Activated naive CD4-positive, alpha-beta T cell treated with anti-CD3 and anti-CD28 coated beads for 36 hours (primary cell): ENCODE measurements at regions not wholly inside any gene's neighbourhood (a gene's known extent, or its start where the extent isn't known, plus 50 kb on each side); places are given as distances from the start of the nearest gene placed in this dataset.
"Not testable (repeated sequence)": the region's sequence is repeated elsewhere in the genome, so short reads cannot be mapped to it uniquely, and the experiment has no call there.

ENCODE experiments used
- CTCF ChIA-PET: fragments of 350-600 bp; sonication (Branson Sonifier 250); formaldehyde crosslinking; loops from one replicate; lab custom pipeline; 2021; ENCODE audit warnings: antibody characterized with exemption; lab: Charles Lee
- DNase-seq: peaks from one replicate; pipeline ENCODE4 v3.0.0-alpha.2; 2020
- H3K27ac Mint-ChIP-seq: one replicate; pipeline ENCODE4 v1.8.0; 2021; ENCODE audit warnings: mild to moderate bottlenecking, mixed read lengths
- H3K27me3 Mint-ChIP-seq: one replicate; pipeline ENCODE4 v1.8.0; 2021; ENCODE audit warnings: low read depth, mixed read lengths
- H3K36me3 Mint-ChIP-seq: one replicate; pipeline ENCODE4 v1.8.0; 2021; ENCODE audit warnings: low read depth, mixed read lengths
- H3K4me1 Mint-ChIP-seq: one replicate; pipeline ENCODE4 v1.8.0; 2021; ENCODE audit warnings: low read depth, mixed read lengths
- H3K4me3 Mint-ChIP-seq: one replicate; pipeline ENCODE4 v1.8.0; 2021; ENCODE audit warnings: mild to moderate bottlenecking, moderate library complexity, mixed read lengths
- H3K9me3 Mint-ChIP-seq: one replicate; pipeline ENCODE4 v1.8.0; 2021; ENCODE audit warnings: mixed read lengths
- intact Hi-C: fragments of 100-400 bp; cut with micrococcal nuclease; formaldehyde crosslinking; loops from one replicate; pipeline ENCODE4 v1.15.1; 2023

DNA sequence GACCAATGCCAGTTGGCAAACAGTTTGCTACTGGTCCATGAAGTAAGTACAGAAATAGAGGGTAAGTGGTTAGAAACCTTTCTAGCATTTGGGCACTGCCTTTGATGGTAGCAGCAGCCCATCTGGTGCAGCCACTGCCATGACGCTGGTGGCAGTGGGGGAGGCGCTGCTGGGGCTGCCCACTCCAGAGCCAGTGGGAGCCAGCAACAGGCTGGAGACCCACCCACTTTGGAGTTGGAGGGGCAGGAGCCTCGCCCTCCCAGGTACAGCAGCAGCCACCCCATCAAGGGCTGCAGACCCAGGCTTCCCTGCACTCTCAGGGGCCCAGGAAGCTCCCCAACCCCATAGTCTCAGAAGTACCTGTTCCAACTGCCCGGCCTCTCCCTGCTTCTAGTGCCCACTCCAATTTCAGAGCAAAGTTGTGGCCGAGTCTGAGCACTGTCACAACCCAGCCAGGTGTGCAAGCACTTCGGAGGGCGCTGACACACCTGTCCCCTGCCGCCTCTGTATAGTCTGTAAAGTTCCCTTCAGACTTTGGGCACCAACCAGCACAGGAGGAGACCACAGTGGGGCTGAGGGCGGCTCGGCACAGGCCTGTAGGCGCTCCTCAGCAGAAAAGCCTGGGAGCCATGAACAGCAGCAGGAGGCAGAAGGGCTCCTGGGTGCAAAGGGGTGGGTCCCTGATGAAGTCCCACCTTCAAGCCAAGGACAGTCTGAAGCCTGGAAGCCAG, 125.6 kb upstream of the CCDC150 start:
- no peak overlapping the region for H3K4me3 Mint-ChIP-seq
- H3K9me3 Mint-ChIP-seq, result no peaks in the 10 kb centered on the region
- CTCF ChIA-PET, result no interaction called here
- H3K27ac Mint-ChIP-seq, result no peak overlapping the region
- H3K27me3 Mint-ChIP-seq, result peaks cover 6% of the 10 kb centered on the region
- no peaks in the 10 kb centered on the region for H3K4me1 Mint-ChIP-seq
- H3K36me3 Mint-ChIP-seq, result no peaks in the 10 kb centered on the region
- DNase-seq, result no peak
- intact Hi-C loops, result no loop called here

DNA sequence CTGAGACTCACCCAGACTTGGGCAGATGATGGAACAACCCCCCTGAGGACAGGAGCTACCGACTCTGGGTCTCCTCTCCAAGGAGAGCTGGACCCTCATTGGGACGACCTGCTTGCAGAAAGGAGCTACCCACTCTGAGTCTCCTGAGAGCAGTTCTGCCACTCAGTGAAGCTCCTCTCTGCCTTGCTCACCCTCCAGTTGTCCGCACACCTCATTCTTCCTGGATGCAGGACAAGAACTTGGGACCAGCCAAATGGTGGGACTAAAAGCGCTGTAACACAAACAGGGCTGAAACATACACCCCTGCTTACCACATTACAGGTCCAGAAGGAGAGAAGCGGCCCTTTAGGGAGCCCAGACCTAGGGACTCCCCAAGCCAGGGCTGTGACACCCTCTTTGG, 124.9 kb upstream of the CCDC150 start:
- intact Hi-C loops, result no loop called here
- Mint-ChIP-seq H3K9me3 (no peaks in the 10 kb centered on the region), H3K27ac (no peak overlapping the region), H3K4me1 (no peaks in the 10 kb centered on the region), H3K36me3 (no peaks in the 10 kb centered on the region), H3K27me3 (peaks cover 6% of the 10 kb centered on the region), H3K4me3 (no peak overlapping the region)
- CTCF ChIA-PET, result no interaction called here
- DNase-seq, result no peak

DNA sequence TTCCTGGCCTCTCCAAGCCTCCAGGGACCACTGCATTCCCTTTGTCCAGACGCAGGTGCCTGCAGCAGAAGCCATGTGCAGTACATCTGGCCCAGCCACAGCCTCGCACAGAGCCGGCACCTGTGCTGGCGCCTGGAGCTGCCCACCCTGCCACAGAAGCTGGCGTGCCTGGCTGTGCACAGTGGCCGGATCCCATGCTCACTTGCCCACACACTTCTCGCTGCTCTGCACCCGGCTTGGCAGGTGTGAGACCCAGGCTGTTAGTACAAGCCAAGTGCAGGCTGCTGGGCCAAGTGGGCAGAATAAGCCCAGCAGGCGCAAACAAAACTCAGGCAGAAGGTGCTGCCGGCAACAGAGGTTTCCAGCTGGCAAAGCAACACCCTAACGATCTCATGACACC, 124.5 kb upstream of the CCDC150 start:
- H3K27me3 Mint-ChIP-seq, result peaks cover 3% of the 10 kb centered on the region
- H3K9me3 Mint-ChIP-seq, result no peaks in the 10 kb centered on the region

DNA sequence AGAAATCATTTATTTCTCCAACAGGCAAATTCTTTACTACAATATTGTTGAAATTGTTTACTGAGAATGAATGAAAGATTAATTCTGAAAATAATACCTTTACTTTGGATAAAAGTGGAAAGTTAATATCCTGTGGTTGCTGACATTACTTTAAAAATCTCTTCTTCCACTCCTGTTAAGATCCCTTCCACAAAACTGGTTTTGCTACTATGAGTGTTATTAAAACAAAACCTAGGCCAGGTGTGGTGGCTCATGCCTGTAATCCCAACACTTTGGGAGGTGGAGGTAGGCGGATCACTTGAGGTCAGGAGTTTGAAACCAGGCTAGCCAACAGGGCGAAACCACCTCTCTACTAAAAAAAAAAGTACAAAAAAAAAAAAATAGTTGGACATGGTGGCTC, 123.9 kb upstream of the CCDC150 start:
- no peaks in the 10 kb centered on the region for H3K36me3 Mint-ChIP-seq
- no peaks in the 10 kb centered on the region for H3K4me1 Mint-ChIP-seq
- no peak overlapping the region for H3K27ac Mint-ChIP-seq
- DNase-seq, result no peak
- no peaks in the 10 kb centered on the region for H3K9me3 Mint-ChIP-seq
- no peak overlapping the region for H3K4me3 Mint-ChIP-seq
- peaks cover 3% of the 10 kb centered on the region for H3K27me3 Mint-ChIP-seq
- CTCF ChIA-PET, result interaction anchor here (0.6 kb wide), 1 partner anchor 18 kb away, joined by 3 read pairs; no protein-coding TSS in a partner anchor
- intact Hi-C loops, result no loop called here

More for the DNA sequence above, 124.5 kb upstream of the CCDC150 start:
- no peaks in the 10 kb centered on the region for H3K36me3 Mint-ChIP-seq
- H3K4me3 Mint-ChIP-seq, result no peak overlapping the region
- intact Hi-C loops, result no loop called here
- no peaks in the 10 kb centered on the region for H3K4me1 Mint-ChIP-seq
- DNase-seq, result no peak
- no peak overlapping the region for H3K27ac Mint-ChIP-seq
- CTCF ChIA-PET, result no interaction called here

DNA sequence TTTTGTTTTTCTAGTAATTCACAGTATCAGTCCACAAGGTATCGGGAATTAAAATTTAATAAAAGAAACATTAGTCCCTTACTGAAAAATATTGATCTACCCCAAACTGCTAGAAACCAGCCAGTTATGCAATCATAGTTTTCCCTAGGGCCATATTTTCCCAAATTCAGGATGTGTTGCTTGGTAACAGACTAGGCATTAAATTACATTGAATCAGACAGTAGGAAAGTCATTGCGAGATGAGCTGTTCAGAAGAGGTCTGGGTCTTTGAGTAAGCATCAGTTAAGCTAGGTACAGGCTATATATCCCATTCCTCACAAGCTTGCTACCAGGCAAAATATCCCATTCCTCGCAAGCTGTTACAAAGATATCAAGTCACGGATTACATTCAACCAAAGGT, 123.0 kb upstream of the CCDC150 start:
- intact Hi-C loops, result no loop called here
- Mint-ChIP-seq H3K36me3 (no peaks in the 10 kb centered on the region), H3K9me3 (no peaks in the 10 kb centered on the region), H3K4me3 (no peak overlapping the region), H3K4me1 (no peaks in the 10 kb centered on the region), H3K27ac (no peak overlapping the region), H3K27me3 (peaks cover 3% of the 10 kb centered on the region)
- no peak for DNase-seq
- CTCF ChIA-PET, result interaction anchor here (0.6 to 0.7 kb wide), 2 partner anchors 397 to 1854 kb away, joined by 3 read pairs; no protein-coding TSS in a partner anchor

DNA sequence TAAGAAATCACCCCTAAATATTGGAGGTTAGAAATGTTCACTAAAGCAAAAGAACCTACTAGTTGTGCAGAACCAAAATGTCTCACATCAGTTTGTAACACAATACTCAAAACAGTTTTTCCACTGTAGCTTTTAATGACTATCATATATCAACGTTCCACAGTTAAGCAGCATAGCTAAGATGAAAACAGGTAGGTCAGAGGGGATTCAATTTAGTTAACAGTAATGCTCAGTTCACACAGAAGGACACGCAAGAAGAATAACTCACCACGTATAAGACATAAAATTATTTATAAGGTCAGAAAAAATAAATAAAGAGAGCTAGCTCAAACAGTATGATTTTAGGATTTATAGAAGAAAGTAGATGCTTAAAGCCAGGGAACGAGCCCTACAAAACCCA, 118.9 kb upstream of the CCDC150 start:
- intact Hi-C loops, result no loop called here
- no peak overlapping the region for H3K4me3 Mint-ChIP-seq
- no peak overlapping the region for H3K27ac Mint-ChIP-seq
- H3K36me3 Mint-ChIP-seq, result no peaks in the 10 kb centered on the region
- no peaks in the 10 kb centered on the region for H3K9me3 Mint-ChIP-seq
- no peak for DNase-seq
- CTCF ChIA-PET, result no interaction called here
- peaks cover 3% of the 10 kb centered on the region for H3K27me3 Mint-ChIP-seq
- H3K4me1 Mint-ChIP-seq, result no peaks in the 10 kb centered on the region

DNA sequence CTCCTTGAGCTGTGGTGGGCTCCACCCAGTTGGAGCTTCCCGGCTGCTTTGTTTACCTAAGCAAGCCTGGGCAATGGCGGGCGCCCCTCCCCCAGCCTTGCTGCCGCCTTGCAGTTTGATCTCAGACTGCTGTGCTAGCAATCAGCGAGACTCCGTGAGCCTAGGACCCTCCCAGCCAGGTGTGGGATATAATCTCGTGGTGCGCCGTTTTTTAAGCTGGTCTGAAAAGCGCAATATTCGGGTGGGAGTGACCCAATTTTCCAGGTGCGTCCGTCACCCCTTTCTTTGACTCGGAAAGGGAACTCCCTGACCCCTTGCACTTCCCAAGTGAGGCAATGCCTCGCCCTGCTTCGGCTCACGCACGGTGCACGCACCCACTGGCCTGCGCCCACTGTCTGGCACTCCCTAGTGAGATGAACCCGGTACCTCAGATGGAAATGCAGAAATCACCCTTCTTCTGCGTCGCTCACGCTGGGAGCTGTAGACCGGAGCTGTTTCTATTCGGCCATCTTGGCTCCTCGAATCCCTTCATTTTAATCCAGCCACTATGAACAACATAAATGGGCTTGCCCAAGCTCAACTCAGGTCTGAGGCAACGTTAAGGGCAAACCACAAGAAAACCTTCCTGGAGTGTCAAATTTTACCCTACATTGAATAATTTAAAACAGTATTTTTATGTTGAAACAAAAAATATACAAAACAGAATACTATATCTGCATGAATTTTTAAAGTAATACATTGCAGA, 112.4 kb upstream of the CCDC150 start:
- H3K27me3 Mint-ChIP-seq, CTCF ChIA-PET, H3K27ac Mint-ChIP-seq, DNase-seq, H3K36me3 Mint-ChIP-seq, H3K4me1 Mint-ChIP-seq, H3K9me3 Mint-ChIP-seq, intact Hi-C loops, H3K4me3 Mint-ChIP-seq: not testable (repeated sequence)

DNA sequence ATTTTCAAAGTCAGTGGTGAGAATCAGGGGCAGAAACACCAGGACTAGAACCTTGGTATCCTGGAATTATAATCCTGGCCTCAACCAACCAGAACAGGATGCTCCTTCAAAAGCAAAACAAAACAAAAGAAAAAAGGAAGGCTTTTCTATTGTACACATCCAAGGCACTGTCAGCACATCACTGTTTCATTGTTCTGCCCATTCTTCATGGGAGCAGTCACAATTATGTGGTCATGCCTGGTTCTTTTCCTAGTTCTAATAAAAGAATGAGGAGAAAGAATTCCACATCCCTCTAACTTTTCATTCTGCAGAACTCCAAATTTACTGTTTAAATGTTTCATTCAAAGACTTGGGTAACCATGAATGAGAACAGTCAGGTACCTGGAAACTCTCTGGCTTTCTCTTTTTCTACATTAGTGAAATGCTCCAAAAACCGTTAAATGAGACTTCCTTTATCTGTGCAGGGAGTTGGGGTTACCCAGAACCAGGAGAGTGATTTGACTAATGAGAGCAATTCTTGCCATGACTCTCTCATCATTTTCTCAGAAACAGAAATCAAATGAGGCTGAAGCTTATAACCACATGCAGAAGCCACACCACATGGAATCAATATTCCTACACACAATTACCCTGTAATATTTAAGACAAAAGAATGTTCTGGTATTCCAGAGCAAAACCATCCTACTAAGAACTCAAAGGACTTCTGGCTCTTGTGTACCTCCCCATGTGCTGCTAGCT, 110.9 kb upstream of the CCDC150 start:
- no peak for DNase-seq
- Mint-ChIP-seq H3K36me3 (no peaks in the 10 kb centered on the region), H3K9me3 (no peaks in the 10 kb centered on the region), H3K4me3 (no peak overlapping the region), H3K27me3 (peaks cover 3% of the 10 kb centered on the region), H3K27ac (no peak overlapping the region), H3K4me1 (no peaks in the 10 kb centered on the region)
- intact Hi-C loops, result no loop called here
- CTCF ChIA-PET, result no interaction called here

DNA sequence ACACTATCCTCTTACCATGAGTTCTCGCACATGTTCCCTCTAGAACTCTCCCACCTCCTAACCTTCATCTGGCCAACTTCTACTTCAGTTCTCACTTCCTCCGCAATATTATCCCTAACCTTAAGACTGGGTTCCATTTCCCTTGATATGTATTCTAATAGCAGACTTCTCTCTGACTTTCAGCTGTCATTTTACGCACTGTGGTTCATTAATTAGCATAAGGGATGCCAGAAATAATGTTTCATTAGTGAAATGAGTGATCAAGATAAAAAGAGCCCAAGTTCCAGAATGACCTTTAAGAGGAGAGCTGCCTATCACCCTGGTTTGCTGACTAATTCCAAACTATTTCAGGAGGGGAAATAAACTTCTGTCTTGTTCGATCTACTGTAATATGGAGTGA, 108.6 kb upstream of the CCDC150 start:
- H3K36me3 Mint-ChIP-seq, result no peaks in the 10 kb centered on the region
- no peak overlapping the region for H3K4me3 Mint-ChIP-seq
- no peak overlapping the region for H3K27ac Mint-ChIP-seq
- H3K4me1 Mint-ChIP-seq, result no peaks in the 10 kb centered on the region
- no peak for DNase-seq
- intact Hi-C loops, result no loop called here
- H3K9me3 Mint-ChIP-seq, result no peaks in the 10 kb centered on the region
- H3K27me3 Mint-ChIP-seq, result peaks cover 9% of the 10 kb centered on the region
- CTCF ChIA-PET, result no interaction called here

DNA sequence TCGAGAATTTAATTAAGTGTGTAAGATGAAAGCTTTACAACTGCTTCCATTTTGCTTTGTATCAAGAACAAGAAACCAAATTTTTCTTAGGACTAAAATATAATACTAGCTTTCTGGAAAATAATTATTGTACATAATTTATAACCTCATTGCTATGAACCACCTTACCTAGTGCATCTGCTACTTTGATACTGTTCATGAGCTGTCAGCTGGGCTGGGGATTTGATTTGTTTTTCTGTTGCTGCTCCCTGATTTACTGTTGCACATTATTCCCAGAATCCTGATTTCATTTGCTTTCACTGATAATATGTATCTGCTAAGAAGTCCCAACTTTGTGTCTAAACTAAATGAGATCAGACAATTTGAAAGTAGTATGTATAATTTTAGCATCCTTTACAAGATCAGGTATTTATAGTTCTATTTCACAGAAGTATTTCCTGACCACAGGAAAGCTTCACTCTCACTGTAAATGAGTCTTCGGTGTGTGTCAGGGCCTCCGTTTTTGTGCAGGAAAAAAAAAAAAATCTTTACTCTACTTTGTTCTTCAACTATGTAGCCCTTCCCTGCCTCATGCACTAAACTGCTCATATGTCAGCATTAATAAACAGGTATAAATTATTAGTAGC, 105.6 kb upstream of the CCDC150 start:
- intact Hi-C loops, result no loop called here
- no peaks in the 10 kb centered on the region for H3K36me3 Mint-ChIP-seq
- no peak for DNase-seq
- no peak overlapping the region for H3K4me3 Mint-ChIP-seq
- H3K27me3 Mint-ChIP-seq, result peaks cover 14% of the 10 kb centered on the region
- CTCF ChIA-PET, result no interaction called here
- H3K27ac Mint-ChIP-seq, result no peak overlapping the region
- no peaks in the 10 kb centered on the region for H3K4me1 Mint-ChIP-seq
- no peaks in the 10 kb centered on the region for H3K9me3 Mint-ChIP-seq

DNA sequence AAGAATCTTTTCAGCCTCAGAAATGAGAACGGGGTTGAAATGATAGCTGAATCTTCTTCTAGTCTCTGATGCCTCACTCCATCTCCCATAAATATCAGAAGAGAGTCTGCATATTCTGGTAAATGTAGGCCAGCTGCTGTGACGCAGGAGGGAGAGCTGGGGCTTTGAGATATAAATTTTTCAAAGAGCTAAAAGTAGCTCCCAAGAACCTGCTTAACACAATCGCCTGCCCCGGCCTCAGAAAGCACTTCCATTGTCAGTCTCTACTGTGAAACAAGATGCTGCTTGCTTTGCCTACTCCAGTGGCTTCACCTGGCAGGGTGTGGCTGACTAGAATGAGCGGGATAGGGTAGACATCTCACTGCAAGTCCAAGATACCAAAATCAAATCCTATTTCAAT, 105.0 kb upstream of the CCDC150 start:
- intact Hi-C loops, result no loop called here
- CTCF ChIA-PET, result no interaction called here
- H3K36me3 Mint-ChIP-seq, result no peaks in the 10 kb centered on the region
- no peaks in the 10 kb centered on the region for H3K9me3 Mint-ChIP-seq
- peaks cover 14% of the 10 kb centered on the region for H3K27me3 Mint-ChIP-seq
- DNase-seq, result no peak
- H3K4me1 Mint-ChIP-seq, result no peaks in the 10 kb centered on the region
- H3K27ac Mint-ChIP-seq, result no peak overlapping the region
- no peak overlapping the region for H3K4me3 Mint-ChIP-seq

DNA sequence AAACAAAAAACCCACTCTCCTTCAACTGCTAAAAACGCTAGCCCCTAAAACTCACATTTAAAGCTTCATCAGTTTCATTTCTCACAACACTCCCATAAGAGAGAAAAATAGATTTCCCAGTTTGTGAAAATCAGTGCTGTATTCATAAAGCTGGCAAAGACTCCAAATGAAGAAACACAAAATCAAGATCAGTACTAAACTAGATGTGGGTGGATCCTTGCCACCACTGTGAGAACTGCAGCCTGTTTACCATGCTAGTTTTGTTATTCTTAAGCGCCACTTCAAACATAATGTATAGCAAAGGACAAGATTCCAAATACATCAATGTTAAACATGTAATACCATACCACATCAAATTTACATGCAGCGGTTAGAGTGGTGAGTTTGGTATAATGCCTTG, 104.5 kb upstream of the CCDC150 start:
- Mint-ChIP-seq H3K27me3 (peaks cover 14% of the 10 kb centered on the region), H3K36me3 (no peaks in the 10 kb centered on the region), H3K27ac (no peak overlapping the region), H3K9me3 (no peaks in the 10 kb centered on the region), H3K4me3 (no peak overlapping the region), H3K4me1 (no peaks in the 10 kb centered on the region)
- no peak for DNase-seq
- CTCF ChIA-PET, result no interaction called here
- intact Hi-C loops, result no loop called here
